ENCODE measurements at regions not wholly inside any gene's neighbourhood (a gene's known extent, or its start where the extent isn't known, plus 50 kb on each side); places are given as distances from the start of the nearest gene placed in this dataset.

GRCh38 chr4:156328882-156329281 is 375.2 kb upstream of the CTSO start:
- Histone ChIP-seq H3K4me3 (ENCODE audit: low read depth in 1 of 5, low read length in 5 of 5) (no peak overlapping the region), H3K27me3 (ENCODE audit: control insufficient read depth in 5 of 5, insufficient read depth in 4 of 5, low read length in 5 of 5) (no peaks in the 10 kb centered on the region), H3K9ac (ENCODE audit: low read length in 5 of 5) (no peak overlapping the region)

DNA sequence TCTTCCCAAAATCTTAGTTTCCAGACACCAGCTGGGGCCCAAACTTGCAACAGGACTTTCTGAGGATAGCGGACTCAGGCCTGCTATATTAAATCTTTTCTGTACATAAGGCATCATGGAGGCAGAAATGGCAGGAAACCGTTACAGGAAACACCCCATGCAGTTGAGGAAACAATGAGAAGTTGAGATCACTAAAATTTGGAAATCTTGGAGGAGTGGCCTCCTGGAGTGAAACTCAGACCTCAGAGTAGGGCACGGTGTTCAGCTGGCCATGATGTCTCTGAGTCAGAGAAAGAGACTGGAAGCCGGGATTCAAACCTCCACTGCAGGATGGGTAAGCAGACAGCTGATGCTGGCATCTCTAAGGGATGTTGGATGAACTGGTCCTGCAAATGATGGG is 372.6 kb upstream of the CTSO start:
- Histone ChIP-seq H3K9me3 (ENCODE audit: control insufficient read depth in 5 of 5, low read length in 5 of 5) (no peaks in the 10 kb centered on the region), H3K36me3 (ENCODE audit: control insufficient read depth in 5 of 5, insufficient read depth in 5 of 5, low read length in 5 of 5) (no peaks in the 10 kb centered on the region), H3K4me3 (ENCODE audit: low read depth in 1 of 5, low read length in 5 of 5) (no peak overlapping the region)

More at GRCh38 chr4:156328882-156329281, 375.2 kb upstream of the CTSO start:
- Histone ChIP-seq H3K36me3 (ENCODE audit: control insufficient read depth in 5 of 5, insufficient read depth in 5 of 5, low read length in 5 of 5) (no peaks in the 10 kb centered on the region), H3K27ac (ENCODE audit: low read depth, low read length) (no peak overlapping the region), H3K9me3 (ENCODE audit: control insufficient read depth in 5 of 5, low read length in 5 of 5) (no peaks in the 10 kb centered on the region), H3K4me1 (ENCODE audit: control insufficient read depth in 5 of 5, insufficient read depth in 5 of 5, low read length in 5 of 5) (no peaks in the 10 kb centered on the region)

DNA sequence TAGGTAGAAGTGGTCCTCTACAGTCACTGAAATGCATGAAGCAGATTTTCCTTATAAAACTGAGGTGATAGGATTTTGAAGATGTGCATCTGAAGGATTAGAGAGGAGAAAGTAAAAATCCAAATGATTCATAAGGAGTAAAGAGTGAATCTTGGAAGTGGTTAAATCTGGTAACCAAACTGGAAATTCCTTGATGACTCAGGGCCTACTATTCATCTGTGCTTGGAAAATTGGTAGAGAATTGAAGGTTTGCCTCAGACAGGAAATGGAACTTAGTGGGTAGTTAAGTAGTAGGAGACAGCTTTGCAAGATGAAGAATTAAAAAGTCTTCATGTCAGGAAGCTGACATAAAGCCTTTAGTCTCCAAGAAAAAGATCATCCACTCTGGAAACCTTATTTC is 368.9 kb upstream of the CTSO start:
- Histone ChIP-seq H3K9me3 (ENCODE audit: control insufficient read depth in 5 of 5, low read length in 5 of 5) (no peaks in the 10 kb centered on the region), H3K4me1 (ENCODE audit: control insufficient read depth in 5 of 5, insufficient read depth in 5 of 5, low read length in 5 of 5) (no peaks in the 10 kb centered on the region), H3K9ac (ENCODE audit: low read length in 5 of 5) (no peak overlapping the region), H3K27me3 (ENCODE audit: control insufficient read depth in 5 of 5, insufficient read depth in 4 of 5, low read length in 5 of 5) (no peaks in the 10 kb centered on the region), H3K27ac (ENCODE audit: low read depth, low read length) (no peak overlapping the region), H3K36me3 (ENCODE audit: control insufficient read depth in 5 of 5, insufficient read depth in 5 of 5, low read length in 5 of 5) (no peaks in the 10 kb centered on the region), H3K4me3 (ENCODE audit: low read depth in 1 of 5, low read length in 5 of 5) (no peak overlapping the region)

More for the DNA sequence above, 372.6 kb upstream of the CTSO start:
- Histone ChIP-seq H3K27ac (ENCODE audit: low read depth, low read length) (no peak overlapping the region), H3K4me1 (ENCODE audit: control insufficient read depth in 5 of 5, insufficient read depth in 5 of 5, low read length in 5 of 5) (no peaks in the 10 kb centered on the region), H3K9ac (ENCODE audit: low read length in 5 of 5) (no peak overlapping the region), H3K27me3 (ENCODE audit: control insufficient read depth in 5 of 5, insufficient read depth in 4 of 5, low read length in 5 of 5) (no peaks in the 10 kb centered on the region)

DNA sequence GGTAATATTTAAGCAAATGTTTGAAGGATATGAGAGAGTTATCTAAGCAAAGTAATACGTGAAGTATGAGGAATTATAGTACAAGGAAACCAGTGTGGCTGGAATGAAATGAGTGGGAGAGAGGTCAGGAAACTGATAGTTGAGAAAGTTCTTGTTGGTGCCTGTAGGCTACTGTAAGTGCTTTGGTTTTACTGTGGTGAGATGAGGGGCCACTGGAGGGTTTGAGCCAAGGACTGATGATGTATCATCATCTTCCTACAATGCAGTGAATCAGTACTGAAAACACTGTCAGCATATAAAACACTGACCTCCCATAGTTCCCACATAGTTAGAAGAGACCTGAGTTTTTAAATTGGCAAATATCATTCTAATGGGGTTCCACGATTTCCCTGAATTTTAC is 367.5 kb upstream of the CTSO start:
- no peaks in the 10 kb centered on the region for H3K27me3 ChIP-seq (ENCODE audit: control insufficient read depth in 5 of 5, insufficient read depth in 4 of 5, low read length in 5 of 5)
- no peak overlapping the region for H3K9ac ChIP-seq (ENCODE audit: low read length in 5 of 5)
- H3K36me3 ChIP-seq (ENCODE audit: control insufficient read depth in 5 of 5, insufficient read depth in 5 of 5, low read length in 5 of 5) = no peaks in the 10 kb centered on the region
- peaks cover 0 to 3% (median 0%) of the 10 kb centered on the region in 5 donors for H3K9me3 ChIP-seq (ENCODE audit: control insufficient read depth in 5 of 5, low read length in 5 of 5)
- no peak overlapping the region for H3K4me3 ChIP-seq (ENCODE audit: low read depth in 1 of 5, low read length in 5 of 5)
- no peaks in the 10 kb centered on the region for H3K4me1 ChIP-seq (ENCODE audit: control insufficient read depth in 5 of 5, insufficient read depth in 5 of 5, low read length in 5 of 5)
- H3K27ac ChIP-seq (ENCODE audit: low read depth, low read length) = no peak overlapping the region

- Histone ChIP-seq H3K4me3 (ENCODE audit: low read depth in 1 of 5, low read length in 5 of 5) (no peak overlapping the region), H3K27me3 (ENCODE audit: control insufficient read depth in 5 of 5, insufficient read depth in 4 of 5, low read length in 5 of 5) (no peaks in the 10 kb centered on the region), H3K27ac (ENCODE audit: low read depth, low read length) (no peak overlapping the region)
Observed at GRCh38 chr4:156313497-156313896, 359.8 kb upstream of the CTSO start.

GRCh38 chr4:156312261-156312847 is 358.7 kb upstream of the CTSO start:
- no peak overlapping the region for H3K9ac ChIP-seq (ENCODE audit: low read length in 5 of 5)
- H3K27me3 ChIP-seq (ENCODE audit: control insufficient read depth in 5 of 5, insufficient read depth in 4 of 5, low read length in 5 of 5) = no peaks in the 10 kb centered on the region
- no peak overlapping the region for H3K4me3 ChIP-seq (ENCODE audit: low read depth in 1 of 5, low read length in 5 of 5)
- H3K4me1 ChIP-seq (ENCODE audit: control insufficient read depth in 5 of 5, insufficient read depth in 5 of 5, low read length in 5 of 5) = no peaks in the 10 kb centered on the region
- H3K36me3 ChIP-seq (ENCODE audit: control insufficient read depth in 5 of 5, insufficient read depth in 5 of 5, low read length in 5 of 5) = no peaks in the 10 kb centered on the region
- peaks cover 0 to 3% (median 0%) of the 10 kb centered on the region in 5 donors for H3K9me3 ChIP-seq (ENCODE audit: control insufficient read depth in 5 of 5, low read length in 5 of 5)
- no peak overlapping the region for H3K27ac ChIP-seq (ENCODE audit: low read depth, low read length)

More at GRCh38 chr4:156313497-156313896, 359.8 kb upstream of the CTSO start:
- Histone ChIP-seq H3K9me3 (ENCODE audit: control insufficient read depth in 5 of 5, low read length in 5 of 5) (peaks cover 0 to 3% (median 0%) of the 10 kb centered on the region in 5 donors), H3K36me3 (ENCODE audit: control insufficient read depth in 5 of 5, insufficient read depth in 5 of 5, low read length in 5 of 5) (no peaks in the 10 kb centered on the region), H3K9ac (ENCODE audit: low read length in 5 of 5) (no peak overlapping the region), H3K4me1 (ENCODE audit: control insufficient read depth in 5 of 5, insufficient read depth in 5 of 5, low read length in 5 of 5) (no peaks in the 10 kb centered on the region)

DNA sequence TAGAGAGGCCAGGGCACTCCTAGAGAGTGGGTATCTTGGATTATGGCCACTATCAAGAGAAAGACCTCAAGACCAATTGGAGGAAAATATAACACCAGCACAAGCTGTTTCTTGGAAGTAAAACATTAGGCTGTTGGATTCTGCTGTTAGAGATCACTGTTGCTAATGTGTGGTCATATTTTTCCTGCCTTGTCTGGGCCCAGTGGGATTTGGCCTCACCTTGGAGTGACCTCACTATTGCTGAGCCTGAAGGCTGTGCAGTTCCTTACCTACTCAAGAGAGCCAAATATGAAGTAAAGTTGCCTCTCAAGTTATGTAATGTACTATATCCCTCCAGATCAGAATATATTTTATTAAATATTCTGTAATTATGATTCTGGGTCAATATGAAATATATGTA is 355.4 kb upstream of the CTSO start:
- H3K36me3 ChIP-seq (ENCODE audit: control insufficient read depth in 5 of 5, insufficient read depth in 5 of 5, low read length in 5 of 5) = no peaks in the 10 kb centered on the region

GRCh38 chr4:156303708-156304107 is 350.0 kb upstream of the CTSO start:
- Histone ChIP-seq H3K9ac (ENCODE audit: low read length in 5 of 5) (no peak overlapping the region), H3K27ac (ENCODE audit: low read depth, low read length) (no peak overlapping the region), H3K4me3 (ENCODE audit: low read depth in 1 of 5, low read length in 5 of 5) (no peak overlapping the region), H3K36me3 (ENCODE audit: control insufficient read depth in 5 of 5, insufficient read depth in 5 of 5, low read length in 5 of 5) (no peaks in the 10 kb centered on the region), H3K9me3 (ENCODE audit: control insufficient read depth in 5 of 5, low read length in 5 of 5) (no peaks in the 10 kb centered on the region), H3K4me1 (ENCODE audit: control insufficient read depth in 5 of 5, insufficient read depth in 5 of 5, low read length in 5 of 5) (no peaks in the 10 kb centered on the region), H3K27me3 (ENCODE audit: control insufficient read depth in 5 of 5, insufficient read depth in 4 of 5, low read length in 5 of 5) (no peaks in the 10 kb centered on the region)

More for the DNA sequence above, 355.4 kb upstream of the CTSO start:
- H3K9me3 ChIP-seq (ENCODE audit: control insufficient read depth in 5 of 5, low read length in 5 of 5) = no peaks in the 10 kb centered on the region
- no peak overlapping the region for H3K27ac ChIP-seq (ENCODE audit: low read depth, low read length)
- no peaks in the 10 kb centered on the region for H3K4me1 ChIP-seq (ENCODE audit: control insufficient read depth in 5 of 5, insufficient read depth in 5 of 5, low read length in 5 of 5)
- H3K4me3 ChIP-seq (ENCODE audit: low read depth in 1 of 5, low read length in 5 of 5) = no peak overlapping the region
- H3K9ac ChIP-seq (ENCODE audit: low read length in 5 of 5) = no peak overlapping the region
- H3K27me3 ChIP-seq (ENCODE audit: control insufficient read depth in 5 of 5, insufficient read depth in 4 of 5, low read length in 5 of 5) = no peaks in the 10 kb centered on the region

DNA sequence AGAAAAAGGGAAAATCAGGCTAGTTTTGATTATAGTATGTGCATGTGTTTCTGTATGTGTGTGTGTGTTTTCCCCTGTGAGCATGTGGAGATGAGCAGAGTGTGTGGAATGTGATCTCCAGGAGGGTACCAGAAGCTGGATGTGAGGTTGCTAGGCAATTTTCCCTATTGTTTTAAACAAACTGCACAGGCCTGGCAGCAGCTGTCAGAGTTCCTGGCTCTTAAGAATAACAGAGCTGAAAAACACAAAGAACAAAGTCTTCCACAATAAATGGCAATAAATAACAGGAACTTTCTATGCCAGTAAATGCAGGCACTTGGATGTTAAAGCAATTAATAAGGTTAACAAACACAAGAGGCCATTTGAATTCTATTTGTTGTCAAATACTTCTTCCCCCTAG is 344.6 kb upstream of the CTSO start:
- Histone ChIP-seq H3K4me3 (ENCODE audit: low read depth in 1 of 5, low read length in 5 of 5) (no peak overlapping the region), H3K36me3 (ENCODE audit: control insufficient read depth in 5 of 5, insufficient read depth in 5 of 5, low read length in 5 of 5) (no peaks in the 10 kb centered on the region), H3K9ac (ENCODE audit: low read length in 5 of 5) (peak overlapping the region in 1 of 5 donors; percentile 32), H3K27ac (ENCODE audit: low read depth, low read length) (no peak overlapping the region), H3K27me3 (ENCODE audit: control insufficient read depth in 5 of 5, insufficient read depth in 4 of 5, low read length in 5 of 5) (no peaks in the 10 kb centered on the region), H3K4me1 (ENCODE audit: control insufficient read depth in 5 of 5, insufficient read depth in 5 of 5, low read length in 5 of 5) (peaks cover 0 to 3% (median 0%) of the 10 kb centered on the region in 5 donors), H3K9me3 (ENCODE audit: control insufficient read depth in 5 of 5, low read length in 5 of 5) (no peaks in the 10 kb centered on the region)

DNA sequence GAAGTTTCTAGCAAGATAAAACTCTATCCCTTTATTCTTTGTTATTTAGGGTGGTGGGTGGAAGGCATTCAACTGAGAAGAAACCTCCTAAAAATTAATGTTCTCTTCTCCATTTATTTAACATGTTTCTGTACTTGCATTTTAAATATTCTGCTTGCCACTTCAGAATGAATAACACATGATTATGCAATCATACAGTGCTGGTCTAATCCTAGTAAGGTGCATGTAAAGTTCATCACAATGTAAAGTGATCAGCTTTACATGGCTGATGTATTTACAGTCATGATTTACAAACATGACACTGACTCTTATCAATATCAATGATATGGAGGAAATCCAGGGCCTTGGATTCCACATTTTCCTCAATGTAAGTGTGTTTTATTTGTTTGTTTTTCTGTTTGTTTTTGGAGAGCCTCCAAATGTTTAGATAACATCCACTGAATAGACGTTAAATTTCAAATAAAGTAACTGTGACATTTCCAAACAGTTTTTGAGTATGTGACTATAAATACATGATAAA is 342.1 kb upstream of the CTSO start:
- no peak overlapping the region for H3K4me3 ChIP-seq (ENCODE audit: low read depth in 1 of 5, low read length in 5 of 5)
- no peak overlapping the region for H3K9ac ChIP-seq (ENCODE audit: low read length in 5 of 5)
- no peaks in the 10 kb centered on the region for H3K27me3 ChIP-seq (ENCODE audit: control insufficient read depth in 5 of 5, insufficient read depth in 4 of 5, low read length in 5 of 5)
- no peaks in the 10 kb centered on the region for H3K9me3 ChIP-seq (ENCODE audit: control insufficient read depth in 5 of 5, low read length in 5 of 5)
- no peak overlapping the region for H3K27ac ChIP-seq (ENCODE audit: low read depth, low read length)
- peaks cover 0 to 3% (median 0%) of the 10 kb centered on the region in 5 donors for H3K4me1 ChIP-seq (ENCODE audit: control insufficient read depth in 5 of 5, insufficient read depth in 5 of 5, low read length in 5 of 5)
- no peaks in the 10 kb centered on the region for H3K36me3 ChIP-seq (ENCODE audit: control insufficient read depth in 5 of 5, insufficient read depth in 5 of 5, low read length in 5 of 5)
